ENCODE measurements at regions not wholly inside any gene's neighbourhood (a gene's known extent, or its start where the extent isn't known, plus 50 kb on each side); places are given as distances from the start of the nearest gene placed in this dataset.

GRCh38 chr14:97625477-97625876 lies 828.3 kb downstream of the VRK1 start:
- TF ChIP-seq, protein P1, sequence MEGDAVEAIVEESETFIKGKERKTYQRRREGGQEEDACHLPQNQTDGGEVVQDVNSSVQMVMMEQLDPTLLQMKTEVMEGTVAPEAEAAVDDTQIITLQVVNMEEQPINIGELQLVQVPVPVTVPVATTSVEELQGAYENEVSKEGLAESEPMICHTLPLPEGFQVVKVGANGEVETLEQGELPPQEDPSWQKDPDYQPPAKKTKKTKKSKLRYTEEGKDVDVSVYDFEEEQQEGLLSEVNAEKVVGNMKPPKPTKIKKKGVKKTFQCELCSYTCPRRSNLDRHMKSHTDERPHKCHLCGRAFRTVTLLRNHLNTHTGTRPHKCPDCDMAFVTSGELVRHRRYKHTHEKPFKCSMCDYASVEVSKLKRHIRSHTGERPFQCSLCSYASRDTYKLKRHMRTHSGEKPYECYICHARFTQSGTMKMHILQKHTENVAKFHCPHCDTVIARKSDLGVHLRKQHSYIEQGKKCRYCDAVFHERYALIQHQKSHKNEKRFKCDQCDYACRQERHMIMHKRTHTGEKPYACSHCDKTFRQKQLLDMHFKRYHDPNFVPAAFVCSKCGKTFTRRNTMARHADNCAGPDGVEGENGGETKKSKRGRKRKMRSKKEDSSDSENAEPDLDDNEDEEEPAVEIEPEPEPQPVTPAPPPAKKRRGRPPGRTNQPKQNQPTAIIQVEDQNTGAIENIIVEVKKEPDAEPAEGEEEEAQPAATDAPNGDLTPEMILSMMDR (conservative IDR thresholded peaks at IDR 0.05): no peak
- TF ChIP-seq ZFX (IDR thresholded peaks at IDR 0.05): no peak
